ENCODE measurements at regions not wholly inside any gene's neighbourhood (a gene's known extent, or its start where the extent isn't known, plus 50 kb on each side); places are given as distances from the start of the nearest gene placed in this dataset.

DNA sequence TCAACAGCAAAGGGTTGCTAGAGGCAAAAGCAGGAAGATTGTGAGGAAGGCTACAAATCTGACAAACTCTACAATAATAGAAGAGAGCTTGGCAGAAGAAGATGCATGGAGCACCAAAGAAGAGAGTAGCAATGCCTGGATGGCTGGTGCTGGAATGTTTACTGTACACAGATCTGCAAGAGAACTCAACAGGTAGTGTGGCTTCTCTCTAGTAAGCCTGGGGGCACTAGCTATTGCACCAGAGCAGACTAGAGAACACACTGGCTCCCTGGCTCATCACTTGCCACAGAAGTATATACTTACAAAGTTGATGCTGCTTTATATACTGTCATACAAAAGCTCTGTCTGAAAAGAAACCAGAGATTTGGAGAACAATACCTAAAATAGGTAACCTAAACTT lies 475.0 kb upstream of the NCAM2 start:
- TF ChIP-seq, protein P1, sequence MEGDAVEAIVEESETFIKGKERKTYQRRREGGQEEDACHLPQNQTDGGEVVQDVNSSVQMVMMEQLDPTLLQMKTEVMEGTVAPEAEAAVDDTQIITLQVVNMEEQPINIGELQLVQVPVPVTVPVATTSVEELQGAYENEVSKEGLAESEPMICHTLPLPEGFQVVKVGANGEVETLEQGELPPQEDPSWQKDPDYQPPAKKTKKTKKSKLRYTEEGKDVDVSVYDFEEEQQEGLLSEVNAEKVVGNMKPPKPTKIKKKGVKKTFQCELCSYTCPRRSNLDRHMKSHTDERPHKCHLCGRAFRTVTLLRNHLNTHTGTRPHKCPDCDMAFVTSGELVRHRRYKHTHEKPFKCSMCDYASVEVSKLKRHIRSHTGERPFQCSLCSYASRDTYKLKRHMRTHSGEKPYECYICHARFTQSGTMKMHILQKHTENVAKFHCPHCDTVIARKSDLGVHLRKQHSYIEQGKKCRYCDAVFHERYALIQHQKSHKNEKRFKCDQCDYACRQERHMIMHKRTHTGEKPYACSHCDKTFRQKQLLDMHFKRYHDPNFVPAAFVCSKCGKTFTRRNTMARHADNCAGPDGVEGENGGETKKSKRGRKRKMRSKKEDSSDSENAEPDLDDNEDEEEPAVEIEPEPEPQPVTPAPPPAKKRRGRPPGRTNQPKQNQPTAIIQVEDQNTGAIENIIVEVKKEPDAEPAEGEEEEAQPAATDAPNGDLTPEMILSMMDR (IDR thresholded peaks at IDR 0.05; ENCODE audit: borderline replicate concordance, extremely low read depth, low read length, poor library complexity, severe bottlenecking), result no peak
- no peak for TF ChIP-seq EZH2 (IDR thresholded peaks at IDR 0.05; ENCODE audit: borderline replicate concordance, low read depth, low read length, severe bottlenecking)

Measured in DND-41 (cell line).